ENCODE measurements at regions not wholly inside any gene's neighbourhood (a gene's known extent, or its start where the extent isn't known, plus 50 kb on each side); places are given as distances from the start of the nearest gene placed in this dataset.
"Not testable (repeated sequence)": the region's sequence is repeated elsewhere in the genome, so short reads cannot be mapped to it uniquely, and the experiment has no call there.

GRCh38 chr10:55742487-55742886 is 618.6 kb downstream of the ZWINT start:
- DNase-seq = no peak
- Histone ChIP-seq H3K4me1 (no peaks in the 10 kb centered on the region), H3K27ac (no peak overlapping the region), H3K27me3 (no peaks in the 10 kb centered on the region), H3K9me3 (no peaks in the 10 kb centered on the region), H3K4me3 (no peak overlapping the region), H3K36me3 (no peaks in the 10 kb centered on the region)
- 78 to 82% methylated on average over 2 of the region's 2 CpGs for WGBS, 2 donors
- intact Hi-C loops (cut with DNase I) = no loop called here
- TF ChIP-seq, protein P1, sequence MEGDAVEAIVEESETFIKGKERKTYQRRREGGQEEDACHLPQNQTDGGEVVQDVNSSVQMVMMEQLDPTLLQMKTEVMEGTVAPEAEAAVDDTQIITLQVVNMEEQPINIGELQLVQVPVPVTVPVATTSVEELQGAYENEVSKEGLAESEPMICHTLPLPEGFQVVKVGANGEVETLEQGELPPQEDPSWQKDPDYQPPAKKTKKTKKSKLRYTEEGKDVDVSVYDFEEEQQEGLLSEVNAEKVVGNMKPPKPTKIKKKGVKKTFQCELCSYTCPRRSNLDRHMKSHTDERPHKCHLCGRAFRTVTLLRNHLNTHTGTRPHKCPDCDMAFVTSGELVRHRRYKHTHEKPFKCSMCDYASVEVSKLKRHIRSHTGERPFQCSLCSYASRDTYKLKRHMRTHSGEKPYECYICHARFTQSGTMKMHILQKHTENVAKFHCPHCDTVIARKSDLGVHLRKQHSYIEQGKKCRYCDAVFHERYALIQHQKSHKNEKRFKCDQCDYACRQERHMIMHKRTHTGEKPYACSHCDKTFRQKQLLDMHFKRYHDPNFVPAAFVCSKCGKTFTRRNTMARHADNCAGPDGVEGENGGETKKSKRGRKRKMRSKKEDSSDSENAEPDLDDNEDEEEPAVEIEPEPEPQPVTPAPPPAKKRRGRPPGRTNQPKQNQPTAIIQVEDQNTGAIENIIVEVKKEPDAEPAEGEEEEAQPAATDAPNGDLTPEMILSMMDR (IDR thresholded peaks at IDR 0.05) = no peak
- TF ChIP-seq POLR2AphosphoS5 (IDR thresholded peaks at IDR 0.05) (no peak), POLR2A (IDR thresholded peaks at IDR 0.05) (no peak), EP300 (IDR thresholded peaks at IDR 0.05) (no peak)

DNA sequence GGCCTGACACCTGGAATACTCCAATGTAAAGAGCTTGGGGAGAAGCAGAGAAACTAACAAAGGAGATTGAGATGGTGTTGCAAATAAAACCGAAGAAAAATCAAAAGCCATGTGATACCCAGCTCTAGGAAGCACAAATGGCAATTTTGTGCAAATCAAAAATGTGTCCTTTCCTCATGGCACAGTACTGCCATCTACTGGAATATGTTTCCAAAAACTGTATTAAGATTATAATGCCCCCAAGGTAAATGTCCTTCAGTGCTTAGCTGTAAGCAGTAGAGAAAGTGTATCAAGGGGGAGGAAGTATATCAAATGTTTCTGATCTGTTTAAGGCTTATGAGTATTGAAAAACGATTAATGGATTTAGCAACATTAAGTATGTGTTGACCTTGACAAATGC is 620.3 kb downstream of the ZWINT start:
- WGBS, 2 donors = 19 to 26% methylated on average over 1 to 2 of the region's 2 CpGs
- H3K27ac ChIP-seq; DNase-seq; H3K36me3 ChIP-seq; H3K4me3 ChIP-seq; intact Hi-C loops (cut with DNase I); H3K27me3 ChIP-seq; H3K4me1 ChIP-seq; H3K9me3 ChIP-seq: not testable (repeated sequence)

- no peak overlapping the region for H3K4me3 ChIP-seq
- 64 to 84% methylated on average over 2 of the region's 2 CpGs for WGBS, 2 donors
- no peak overlapping the region for H3K27ac ChIP-seq
- H3K9me3 ChIP-seq = no peaks in the 10 kb centered on the region
- intact Hi-C loops (cut with DNase I) = no loop called here
- DNase-seq = no peak
- no peaks in the 10 kb centered on the region for H3K4me1 ChIP-seq
- no peaks in the 10 kb centered on the region for H3K36me3 ChIP-seq
- TF ChIP-seq POLR2AphosphoS5 (IDR thresholded peaks at IDR 0.05) = no peak
- TF ChIP-seq, protein P1 (IDR thresholded peaks at IDR 0.05) = no peak
- TF ChIP-seq POLR2A (IDR thresholded peaks at IDR 0.05) = no peak
- TF ChIP-seq EP300 (IDR thresholded peaks at IDR 0.05) = no peak
- no peaks in the 10 kb centered on the region for H3K27me3 ChIP-seq
These were observed 620.9 kb downstream of the ZWINT start for GRCh38 chr10:55740110-55740509.

DNA sequence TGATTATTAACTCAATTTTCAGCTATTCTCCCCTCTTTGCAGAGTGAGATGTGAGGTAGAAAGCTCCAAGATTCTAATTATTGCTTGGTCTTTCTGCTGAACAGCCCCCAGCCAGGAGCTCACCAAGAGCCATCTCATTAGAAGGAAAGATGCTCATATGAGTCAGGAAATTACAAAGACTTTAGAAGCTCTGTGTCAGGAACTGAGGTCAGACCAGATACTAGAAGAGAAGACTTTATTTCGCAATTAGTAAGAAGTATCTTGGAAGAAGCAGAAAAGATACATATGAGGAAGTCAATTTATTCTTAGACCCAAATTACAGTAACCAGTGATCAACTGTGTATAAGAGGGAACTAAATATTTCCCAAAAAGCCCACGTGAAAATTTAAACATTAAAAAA is 626.9 kb downstream of the ZWINT start:
- WGBS, 2 donors = 61 to 63% methylated on average over 2 of the region's 2 CpGs
- Histone ChIP-seq H3K4me1 (no peaks in the 10 kb centered on the region), H3K27ac (no peak overlapping the region), H3K27me3 (no peaks in the 10 kb centered on the region), H3K36me3 (no peaks in the 10 kb centered on the region), H3K4me3 (no peak overlapping the region), H3K9me3 (no peaks in the 10 kb centered on the region)
- TF ChIP-seq, protein P1 (IDR thresholded peaks at IDR 0.05) = no peak
- TF ChIP-seq EP300 (IDR thresholded peaks at IDR 0.05) (no peak), POLR2A (IDR thresholded peaks at IDR 0.05) (no peak), POLR2AphosphoS5 (IDR thresholded peaks at IDR 0.05) (no peak)
- DNase-seq = no peak
- intact Hi-C loops (cut with DNase I) = loop anchor here (10.0 kb wide), 1 partner anchor 769 kb away; no protein-coding TSS in a partner anchor

- Histone ChIP-seq H3K36me3 (no peaks in the 10 kb centered on the region), H3K9me3 (no peaks in the 10 kb centered on the region), H3K4me3 (no peak overlapping the region), H3K27ac (no peak overlapping the region), H3K27me3 (no peaks in the 10 kb centered on the region), H3K4me1 (no peaks in the 10 kb centered on the region)
- WGBS, 2 donors = 80 to 84% methylated on average over 2 of the region's 2 CpGs
- no peak for DNase-seq
- intact Hi-C loops (cut with DNase I) = no loop called here
- TF ChIP-seq, protein P1 (IDR thresholded peaks at IDR 0.05) = no peak
- TF ChIP-seq EP300 (IDR thresholded peaks at IDR 0.05) (no peak), POLR2A (IDR thresholded peaks at IDR 0.05) (no peak), POLR2AphosphoS5 (IDR thresholded peaks at IDR 0.05) (no peak)
These were observed 656.1 kb downstream of the ZWINT start for GRCh38 chr10:55704950-55705349.

Measured in sigmoid colon (tissue), 6 donors.